ENCODE measurements at regions not wholly inside any gene's neighbourhood (a gene's known extent, or its start where the extent isn't known, plus 50 kb on each side); places are given as distances from the start of the nearest gene placed in this dataset.

DNA sequence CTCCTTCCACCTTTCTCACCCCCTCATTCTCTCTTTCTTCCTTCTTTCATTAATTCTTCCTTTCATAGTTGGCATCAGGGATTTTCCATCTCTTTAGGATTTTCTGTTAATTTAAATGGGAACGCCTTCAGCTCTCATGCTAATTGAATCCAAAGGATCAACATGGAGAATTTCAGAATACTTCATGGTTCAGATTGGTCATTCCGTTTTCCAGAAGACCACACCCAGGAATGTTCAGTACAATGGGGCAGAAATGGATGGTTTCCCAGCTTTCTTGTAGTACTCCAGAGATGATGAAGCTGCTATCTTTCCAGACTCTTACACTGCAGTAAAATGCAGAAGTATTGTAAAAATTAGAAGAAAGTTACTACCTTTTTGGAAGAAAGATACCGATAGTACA is 440.0 kb downstream of the DAD1 start:
- CTCF ChIA-PET: interaction anchor here (0.9 kb wide), 1 partner anchor 14 kb away, joined by 4 read pairs; no protein-coding TSS in a partner anchor
- Histone ChIP-seq H3K27ac (ENCODE audit: low read depth, low read length) (no peak overlapping the region), H3K9me3 (ENCODE audit: control insufficient read depth, insufficient read depth, low read length) (no peaks in the 10 kb centered on the region), H3K4me3 (ENCODE audit: low read depth, low read length) (no peak overlapping the region), H3K27me3 (ENCODE audit: control insufficient read depth, insufficient read depth, low read length) (peaks cover 12% of the 10 kb centered on the region)
- POLR2A ChIA-PET: no interaction called here
- TF ChIP-seq, protein P1, sequence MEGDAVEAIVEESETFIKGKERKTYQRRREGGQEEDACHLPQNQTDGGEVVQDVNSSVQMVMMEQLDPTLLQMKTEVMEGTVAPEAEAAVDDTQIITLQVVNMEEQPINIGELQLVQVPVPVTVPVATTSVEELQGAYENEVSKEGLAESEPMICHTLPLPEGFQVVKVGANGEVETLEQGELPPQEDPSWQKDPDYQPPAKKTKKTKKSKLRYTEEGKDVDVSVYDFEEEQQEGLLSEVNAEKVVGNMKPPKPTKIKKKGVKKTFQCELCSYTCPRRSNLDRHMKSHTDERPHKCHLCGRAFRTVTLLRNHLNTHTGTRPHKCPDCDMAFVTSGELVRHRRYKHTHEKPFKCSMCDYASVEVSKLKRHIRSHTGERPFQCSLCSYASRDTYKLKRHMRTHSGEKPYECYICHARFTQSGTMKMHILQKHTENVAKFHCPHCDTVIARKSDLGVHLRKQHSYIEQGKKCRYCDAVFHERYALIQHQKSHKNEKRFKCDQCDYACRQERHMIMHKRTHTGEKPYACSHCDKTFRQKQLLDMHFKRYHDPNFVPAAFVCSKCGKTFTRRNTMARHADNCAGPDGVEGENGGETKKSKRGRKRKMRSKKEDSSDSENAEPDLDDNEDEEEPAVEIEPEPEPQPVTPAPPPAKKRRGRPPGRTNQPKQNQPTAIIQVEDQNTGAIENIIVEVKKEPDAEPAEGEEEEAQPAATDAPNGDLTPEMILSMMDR (IDR thresholded peaks at IDR 0.05; ENCODE audit: low read depth, low read length): no peak
- DNase-seq (ENCODE audit: low read depth, low spot score): no peak

DNA sequence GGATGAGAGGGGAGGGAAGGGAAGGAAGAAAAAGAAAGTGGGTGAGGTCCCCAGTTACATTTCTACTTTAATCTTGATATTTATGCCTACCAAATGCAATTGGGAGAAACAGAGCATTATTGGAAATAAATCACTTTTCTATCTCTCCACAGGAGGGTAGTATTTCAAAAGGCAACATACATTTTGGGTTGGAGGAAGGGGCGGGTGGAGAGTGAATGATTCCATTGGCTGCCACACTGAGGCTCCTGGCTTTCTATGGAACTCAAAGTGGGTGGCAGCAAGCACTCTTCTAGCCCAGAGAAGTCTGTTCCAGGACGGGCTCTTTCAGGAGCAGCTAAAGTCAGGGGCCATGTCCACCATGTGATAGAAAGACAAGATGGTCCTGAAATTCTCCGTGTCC is 441.3 kb downstream of the DAD1 start:
- CTCF ChIA-PET: interaction anchor here (0.6 kb wide), 1 partner anchor 229 kb away, joined by 3 read pairs; no protein-coding TSS in a partner anchor
- POLR2A ChIA-PET: no interaction called here
- DNase-seq (ENCODE audit: low read depth, low spot score): no peak

DNA sequence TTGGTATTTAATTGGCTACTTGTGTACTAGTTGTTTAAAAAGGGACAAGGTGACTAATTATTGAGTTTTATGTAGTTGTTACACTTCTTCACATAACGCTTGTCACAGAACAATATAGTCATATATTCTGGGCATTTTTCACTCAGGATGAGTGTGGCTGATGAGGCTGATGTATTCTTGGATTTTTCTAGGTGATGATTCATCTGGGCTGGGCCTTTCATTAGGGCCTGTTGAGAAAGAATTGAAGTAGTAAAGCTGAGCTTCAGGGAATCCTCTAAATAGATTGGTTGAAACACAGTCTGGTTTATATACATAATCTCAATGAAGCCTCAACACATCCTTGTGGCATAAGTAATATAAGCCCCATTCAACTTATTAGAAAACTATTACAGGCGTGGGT is 445.7 kb downstream of the DAD1 start:
- TF ChIP-seq, protein P1 (IDR thresholded peaks at IDR 0.05; ENCODE audit: low read depth, low read length): no peak

More for the DNA sequence above, 441.3 kb downstream of the DAD1 start:
- Histone ChIP-seq H3K27ac (ENCODE audit: low read depth, low read length) (no peak overlapping the region), H3K27me3 (ENCODE audit: control insufficient read depth, insufficient read depth, low read length) (peaks cover 12% of the 10 kb centered on the region), H3K4me3 (ENCODE audit: low read depth, low read length) (no peak overlapping the region), H3K9me3 (ENCODE audit: control insufficient read depth, insufficient read depth, low read length) (no peaks in the 10 kb centered on the region)
- TF ChIP-seq, protein P1 (IDR thresholded peaks at IDR 0.05; ENCODE audit: low read depth, low read length): no peak

DNA sequence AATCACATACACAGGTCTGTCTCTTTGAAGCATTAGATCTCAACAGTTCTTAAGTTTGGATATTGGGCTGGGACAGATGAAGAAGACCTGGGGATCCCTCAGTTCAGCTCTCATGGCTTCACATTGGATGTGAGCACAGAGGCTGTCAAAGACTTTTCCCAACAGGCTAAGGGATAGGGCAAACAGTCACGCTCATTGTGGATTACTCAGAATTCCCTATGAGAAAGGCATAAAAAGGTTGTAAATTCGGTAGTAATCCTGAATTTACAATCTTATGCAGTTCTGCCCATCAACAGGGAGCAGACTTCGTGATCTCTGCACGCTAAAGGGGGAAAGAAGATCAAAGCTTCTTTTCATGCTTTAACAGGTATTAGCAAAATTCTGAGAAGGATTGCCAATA is 448.4 kb downstream of the DAD1 start:
- Histone ChIP-seq H3K9me3 (ENCODE audit: control insufficient read depth, insufficient read depth, low read length) (no peaks in the 10 kb centered on the region), H3K27me3 (ENCODE audit: control insufficient read depth, insufficient read depth, low read length) (peaks cover 18% of the 10 kb centered on the region), H3K4me3 (ENCODE audit: low read depth, low read length) (no peak overlapping the region), H3K27ac (ENCODE audit: low read depth, low read length) (no peak overlapping the region)
- DNase-seq (ENCODE audit: low read depth, low spot score): no peak
- TF ChIP-seq, protein P1 (IDR thresholded peaks at IDR 0.05; ENCODE audit: low read depth, low read length): no peak
- ChIA-PET CTCF (no interaction called here), POLR2A (no interaction called here)

More for the DNA sequence above, 445.7 kb downstream of the DAD1 start:
- Histone ChIP-seq H3K4me3 (ENCODE audit: low read depth, low read length) (no peak overlapping the region), H3K27ac (ENCODE audit: low read depth, low read length) (no peak overlapping the region), H3K27me3 (ENCODE audit: control insufficient read depth, insufficient read depth, low read length) (peaks cover 22% of the 10 kb centered on the region), H3K9me3 (ENCODE audit: control insufficient read depth, insufficient read depth, low read length) (no peaks in the 10 kb centered on the region)
- DNase-seq (ENCODE audit: low read depth, low spot score): no peak
- ChIA-PET CTCF (interaction anchor here (1.5 to 3.3 kb wide), 2 partner anchors 12 to 58 kb away, joined by 5 to 12 read pairs; no protein-coding TSS in a partner anchor), POLR2A (no interaction called here)

DNA sequence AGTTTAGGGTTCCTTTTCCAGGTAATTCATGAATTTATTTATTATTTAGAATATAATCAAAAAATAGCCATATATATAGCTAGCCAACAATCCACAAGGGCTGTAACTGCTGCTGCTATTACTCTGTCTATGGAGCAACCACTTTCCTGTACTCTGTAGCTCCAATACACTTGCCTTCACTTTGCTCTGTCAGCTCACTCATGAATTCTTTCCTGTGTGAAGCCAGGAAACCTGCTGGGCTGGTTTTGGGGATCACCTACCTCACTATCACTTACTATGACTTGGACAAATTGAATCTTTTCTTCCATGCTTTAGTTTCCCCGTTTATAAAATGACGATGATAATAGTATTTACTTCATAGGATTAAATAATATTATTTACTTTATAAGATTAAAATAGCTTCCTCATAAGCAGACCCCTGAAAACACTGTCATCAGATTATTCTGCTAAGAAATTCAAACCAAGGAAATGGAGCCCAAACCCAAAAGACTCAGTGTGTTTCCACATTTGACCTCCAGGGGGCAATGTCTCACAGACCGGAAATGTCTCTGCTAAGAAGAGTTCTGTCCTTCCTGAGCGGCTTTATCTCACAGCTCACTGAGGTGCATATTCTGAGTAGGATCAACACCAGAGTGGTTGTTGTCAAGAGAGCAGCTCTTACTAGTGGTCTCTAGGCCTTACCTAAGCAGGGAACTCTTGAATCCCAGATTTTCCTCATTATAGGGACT is 457.1 kb downstream of the DAD1 start:
- ChIA-PET CTCF (interaction anchor here (0.8 to 2.0 kb wide), 8 partner anchors 12 to 146 kb away, joined by 3 to 13 read pairs (median 6); no protein-coding TSS in a partner anchor), POLR2A (no interaction called here)
- no peak for DNase-seq (ENCODE audit: low read depth, low spot score)
- H3K9me3 ChIP-seq (ENCODE audit: control insufficient read depth, insufficient read depth, low read length): no peaks in the 10 kb centered on the region
- TF ChIP-seq, protein P1 (IDR thresholded peaks at IDR 0.05; ENCODE audit: low read depth, low read length): peak; percentile 54
- H3K27me3 ChIP-seq (ENCODE audit: control insufficient read depth, insufficient read depth, low read length): peaks cover 2% of the 10 kb centered on the region
- H3K27ac ChIP-seq (ENCODE audit: low read depth, low read length): no peak overlapping the region
- no peak overlapping the region for H3K4me3 ChIP-seq (ENCODE audit: low read depth, low read length)
